ENCODE measurements at regions not wholly inside any gene's neighbourhood (a gene's known extent, or its start where the extent isn't known, plus 50 kb on each side); places are given as distances from the start of the nearest gene placed in this dataset.

DNA sequence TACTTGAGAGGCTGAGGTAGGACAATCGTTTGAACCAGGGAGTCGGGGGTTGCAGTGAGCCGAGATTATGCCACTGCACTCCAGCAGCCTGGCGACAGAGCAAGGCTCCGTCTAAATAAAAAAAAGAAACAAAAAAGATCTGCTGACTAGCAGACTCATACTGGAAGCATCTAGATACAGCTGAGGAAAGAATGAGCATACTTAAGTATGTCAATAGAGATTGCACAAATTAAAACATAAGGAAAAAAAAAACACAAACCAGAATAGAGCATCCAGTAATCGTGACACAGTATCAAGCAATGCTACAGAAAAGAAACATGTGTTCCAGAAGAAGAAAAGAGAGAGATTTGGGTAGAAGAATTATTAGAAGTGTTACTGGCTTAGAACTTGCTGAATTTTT is 105.5 kb upstream of the SPOCK3 start (continued):
- TF ChIP-seq HIC2 (CRISPR knock-in tag; IDR thresholded peaks at IDR 0.05; ENCODE audit: low read depth) (no peak), SP2 (CRISPR knock-in tag; IDR thresholded peaks at IDR 0.05) (no peak)

- in situ Hi-C loops (cut with HindIII; ENCODE audit: extremely low pct_ligation_motif_present, low pct_unique_long_range_greater_than_20kb) = no loop called here
- 0% methylated on average over 2 of the region's 3 CpGs for WGBS (ENCODE audit: low lambda C conversion rate)
- no peak overlapping the region for H3K27ac ChIP-seq (ENCODE audit: extremely low read length, insufficient read depth, low read length)
- FAIRE-seq = no peak
- H3K79me2 ChIP-seq (ENCODE audit: insufficient read depth, low read length) = no peaks in the 10 kb centered on the region
- POLR2A ChIA-PET = no interaction called here
- H3K4me2 ChIP-seq (ENCODE audit: low read depth, low read length) = no peak overlapping the region
- no peak for TF ChIP-seq ONECUT2 (CRISPR knock-in tag; IDR thresholded peaks at IDR 0.05)
- TF ChIP-seq CREB1 (IDR thresholded peaks at IDR 0.05) = no peak
- TF ChIP-seq CREB1 (CRISPR knock-in tag; IDR thresholded peaks at IDR 0.05) = no peak
- TF ChIP-seq WIZ (CRISPR knock-in tag; IDR thresholded peaks at IDR 0.05) = no peak
- TF ChIP-seq KLF16 (CRISPR knock-in tag; IDR thresholded peaks at IDR 0.05) = no peak
- no peak for TF ChIP-seq ZBTB37 (CRISPR knock-in tag; IDR thresholded peaks at IDR 0.05)
- no peak for TF ChIP-seq THAP11 (CRISPR knock-in tag; IDR thresholded peaks at IDR 0.05)
- no peak for DNase-seq (ENCODE audit: low spot score)
- no peaks in the 10 kb centered on the region for H3K36me3 ChIP-seq (replicated peaks in 1 of 2; ENCODE audit: control insufficient read depth in 1 of 2, insufficient read depth in 2 of 2, low read length in 2 of 2)
- no peak overlapping the region for H3K9ac ChIP-seq (ENCODE audit: insufficient read depth, low read depth, low read length)
- BruUV-seq (replicated peaks) = no TSS peak
- no peaks in the 10 kb centered on the region for H4K20me1 ChIP-seq (ENCODE audit: insufficient read depth, low read length)
- no peak for ATAC-seq
- no peaks in the 10 kb centered on the region for H3K27me3 ChIP-seq (ENCODE audit: control insufficient read depth in 1 of 2, insufficient read depth in 2 of 2, low read length in 2 of 2)
- CTCF ChIA-PET (ENCODE audit: low intra/inter-chr PET ratio, low total read pairs) = no interaction called here
- H2AFZ ChIP-seq (ENCODE audit: low read length) = no peak overlapping the region
- H3K4me1 ChIP-seq (ENCODE audit: insufficient read depth, low read length) = no peaks in the 10 kb centered on the region
- no peaks in the 10 kb centered on the region for H3K9me3 ChIP-seq (ENCODE audit: low read length)
- intact Hi-C loops (cut with micrococcal nuclease; ENCODE audit: unreplicated experiment) = no loop called here
- no peak overlapping the region for H3K4me3 ChIP-seq (replicated peaks in 1 of 3; ENCODE audit: insufficient read depth in 1 of 3, low read depth in 2 of 3, low read length in 3 of 3)
These were observed 125.4 kb upstream of the SPOCK3 start for GRCh38 chr4:167359711-167360110.

Data from HepG2 (cell line).